CD14-positive monocyte (primary cell): ENCODE measurements at regions not wholly inside any gene's neighbourhood (a gene's known extent, or its start where the extent isn't known, plus 50 kb on each side); places are given as distances from the start of the nearest gene placed in this dataset.

Experiments
- DNase-seq, 3 donors: peaks; one replicate each; pipeline ENCODE4 v3.0.0-alpha.2; 2011 to 2022
- H2AFZ ChIP-seq: 2 replicates; pipeline ENCODE4 v1.6.0; 2012; ENCODE audit warnings: mild to moderate bottlenecking, low read depth, low read length, inconsistent platforms; ENCODE audit not compliant: insufficient read depth, poor library complexity, severe bottlenecking
- H3K27ac ChIP-seq, 2 donors: 1 replicate in 1 of 2; 2 replicates in 1 of 2; pipeline ENCODE4 v1.5.1; 2012 to 2013; ENCODE audit warnings: low read length in 2 of 2, control low read depth in 1 of 2, inconsistent platforms in 1 of 2, low read depth in 1 of 2, mild to moderate bottlenecking in 1 of 2
- H3K27me3 ChIP-seq, 2 donors: one replicate each; pipeline versions ENCODE4 v1.6.0 to v1.6.1; 2011 to 2013; ENCODE audit warnings: low read length in 2 of 2; ENCODE audit not compliant: control insufficient read depth in 2 of 2, insufficient read depth in 2 of 2
- H3K36me3 ChIP-seq, 2 donors: replicated peaks in 1 of 2; 1 replicate in 1 of 2; 2 replicates in 1 of 2; pipeline versions ENCODE4 v1.5.1 to v1.6.1; 2012 to 2013; ENCODE audit warnings: low read length in 2 of 2, control low read depth in 1 of 2, inconsistent platforms in 1 of 2, mild to moderate bottlenecking in 1 of 2; ENCODE audit not compliant: insufficient read depth in 2 of 2, control insufficient read depth in 1 of 2
- H3K4me1 ChIP-seq, 2 donors: 1 replicate in 1 of 2; 2 replicates in 1 of 2; pipeline versions ENCODE4 v1.5.1 to v1.6.1; 2012 to 2013; ENCODE audit warnings: low read length in 2 of 2, control low read depth in 1 of 2, inconsistent platforms in 1 of 2, mild to moderate bottlenecking in 1 of 2, moderate library complexity in 1 of 2; ENCODE audit not compliant: insufficient read depth in 2 of 2, control insufficient read depth in 1 of 2
- H3K4me2 ChIP-seq: replicated peaks from 2 replicates; pipeline ENCODE3; 2012; ENCODE audit warnings: low read length, moderate library complexity, mild to moderate bottlenecking; ENCODE audit not compliant: poor library complexity, severe bottlenecking; ENCODE audit errors: extremely low read depth
- H3K4me3 ChIP-seq, 3 experiments: fragments of 200-600 bp in 1 of 3; sonication (generic) in 1 of 3; replicated peaks in 1 of 3; 1 replicate in 2 of 3; 2 replicates in 1 of 3; pipeline ENCODE4 v1.5.1; 2011 to 2013; ENCODE audit warnings: low read length in 3 of 3, mild to moderate bottlenecking in 3 of 3, control low read depth in 2 of 3, low read depth in 2 of 3, inconsistent platforms in 1 of 3, moderate library complexity in 1 of 3
- H3K79me2 ChIP-seq: 2 replicates; pipeline ENCODE4 v1.6.0; 2012; ENCODE audit warnings: mild to moderate bottlenecking, control low read depth, inconsistent platforms, low read length, moderate library complexity; ENCODE audit not compliant: insufficient read depth
- H3K9ac ChIP-seq: 2 replicates; pipeline ENCODE4 v1.6.0; 2017; ENCODE audit warnings: low read length, mild to moderate bottlenecking; ENCODE audit not compliant: insufficient read depth, poor library complexity, severe bottlenecking
- H3K9me3 ChIP-seq, 2 donors: replicated peaks in 1 of 2; 1 replicate in 1 of 2; 2 replicates in 1 of 2; pipeline versions ENCODE4 v1.5.1 to v1.6.1; 2012 to 2013; ENCODE audit warnings: low read length in 2 of 2, control low read depth in 1 of 2; ENCODE audit not compliant: control insufficient read depth in 1 of 2, insufficient read depth in 1 of 2
- H4K20me1 ChIP-seq: 2 replicates; pipeline ENCODE4 v1.6.0; 2012; ENCODE audit warnings: mild to moderate bottlenecking, low read length, control low read depth, moderate library complexity; ENCODE audit not compliant: insufficient read depth
- H3K27ac Mint-ChIP-seq, 7 donors: one replicate each; pipeline ENCODE4 v1.8.0; 2020; ENCODE audit warnings: mild to moderate bottlenecking in 7 of 7, mixed read lengths in 7 of 7, moderate library complexity in 6 of 7, inconsistent platforms in 2 of 7
- H3K27me3 Mint-ChIP-seq, 3 donors: one replicate each; pipeline ENCODE4 v1.8.0; 2021 to 2022; ENCODE audit warnings: low read depth in 3 of 3, mild to moderate bottlenecking in 3 of 3, mixed read lengths in 3 of 3, moderate library complexity in 3 of 3, inconsistent platforms in 1 of 3
- H3K36me3 Mint-ChIP-seq, 2 donors: one replicate each; pipeline ENCODE4 v1.8.0; 2020; ENCODE audit warnings: mixed read lengths in 2 of 2, inconsistent platforms in 1 of 2, mild to moderate bottlenecking in 1 of 2
- H3K4me1 Mint-ChIP-seq: one replicate; pipeline ENCODE4 v1.8.0; 2020; ENCODE audit warnings: mild to moderate bottlenecking, mixed read lengths
- H3K4me3 Mint-ChIP-seq, 2 donors: one replicate each; pipeline ENCODE4 v1.8.0; 2020; ENCODE audit warnings: mild to moderate bottlenecking in 2 of 2, mixed read lengths in 2 of 2, moderate library complexity in 1 of 2
- H3K9me3 Mint-ChIP-seq, 7 donors: one replicate each; pipeline ENCODE4 v1.8.0; 2020 to 2022; ENCODE audit warnings: mixed read lengths in 7 of 7, mild to moderate bottlenecking in 6 of 7, moderate library complexity in 6 of 7, inconsistent platforms in 2 of 7
- CTCF ChIP-seq: fragments of 200-600 bp; IDR thresholded peaks from one replicate; pipeline ENCODE4 v1.8.0; 2022; ENCODE audit warnings: antibody characterized with exemption, mild to moderate bottlenecking
- WGBS: methylation state at CpG from one replicate; pipeline ENCODE4 v1.1.5; 2013; ENCODE audit warnings: missing lambda C conversion rate; ENCODE audit not compliant: insufficient coverage; 5-methylcytosine and 5-hydroxymethylcytosine counted together
- intact Hi-C, 2 donors: fragments of 100-400 bp; cut with micrococcal nuclease; formaldehyde crosslinking; loops; one replicate each; pipeline versions ENCODE4 v1.15.0 to v1.15.1; 2023

GRCh38 chr6:141326925-141327324 is 805.8 kb upstream of the GJE1 start:
- Histone ChIP-seq H3K79me2 (no peaks in the 10 kb centered on the region), H3K4me3 (no peak overlapping the region), H3K9ac (no peak overlapping the region), H4K20me1 (no peaks in the 10 kb centered on the region), H2AFZ (no peak overlapping the region), H3K4me2 (no peak overlapping the region), H3K36me3 (no peaks in the 10 kb centered on the region), H3K27ac (no peak overlapping the region), H3K4me1 (no peaks in the 10 kb centered on the region), H3K27me3 (no peaks in the 10 kb centered on the region), H3K9me3 (no peaks in the 10 kb centered on the region)
- H3K4me1 Mint-ChIP-seq = no peaks in the 10 kb centered on the region
- intact Hi-C loops = no loop called here
- no peaks in the 10 kb centered on the region for H3K27me3 Mint-ChIP-seq
- TF ChIP-seq CTCF = no peak
- H3K4me3 Mint-ChIP-seq = no peak overlapping the region
- no peaks in the 10 kb centered on the region for H3K36me3 Mint-ChIP-seq
- H3K9me3 Mint-ChIP-seq = peaks cover 0 to 5% (median 0%) of the 10 kb centered on the region in 7 donors
- no peak for DNase-seq
- no peak overlapping the region for H3K27ac Mint-ChIP-seq

GRCh38 chr6:141326426-141326825 is 806.3 kb upstream of the GJE1 start:
- H4K20me1 ChIP-seq = no peaks in the 10 kb centered on the region
- no peak overlapping the region for H3K27ac Mint-ChIP-seq
- no peaks in the 10 kb centered on the region for H3K4me1 Mint-ChIP-seq
- H3K4me3 ChIP-seq = no peak overlapping the region
- no peak for DNase-seq
- no peak overlapping the region for H3K4me3 Mint-ChIP-seq
- no peak overlapping the region for H3K4me2 ChIP-seq
- H3K4me1 ChIP-seq = no peaks in the 10 kb centered on the region
- no peak for TF ChIP-seq CTCF
- H3K79me2 ChIP-seq = no peaks in the 10 kb centered on the region
- no peaks in the 10 kb centered on the region for H3K36me3 Mint-ChIP-seq
- no peaks in the 10 kb centered on the region for H3K27me3 Mint-ChIP-seq
- no peaks in the 10 kb centered on the region for H3K36me3 ChIP-seq
- H3K9me3 ChIP-seq = no peaks in the 10 kb centered on the region
- no peak overlapping the region for H3K9ac ChIP-seq
- intact Hi-C loops = no loop called here
- H2AFZ ChIP-seq = no peak overlapping the region
- H3K27me3 ChIP-seq = no peaks in the 10 kb centered on the region
- no peak overlapping the region for H3K27ac ChIP-seq
- 80% methylated on average over 2 of the region's 5 CpGs for WGBS
- H3K9me3 Mint-ChIP-seq = peaks cover 0 to 5% (median 0%) of the 10 kb centered on the region in 7 donors
